GM23248 (cell line): ENCODE measurements at regions not wholly inside any gene's neighbourhood (a gene's known extent, or its start where the extent isn't known, plus 50 kb on each side); places are given as distances from the start of the nearest gene placed in this dataset.
A peak's percentile ranks its signal among the peaks of the same experiment; 100 is the strongest.

Experiments
- DNase-seq: peaks from one replicate; pipeline ENCODE4 v3.0.0-alpha.2; 2015
- H2AFZ ChIP-seq: fragments of 200-600 bp; sonication (generic); 2 replicates; pipeline ENCODE4 v1.6.1; 2016; ENCODE audit warnings: antibody characterized with exemption
- H3F3A ChIP-seq: fragments of 200-600 bp; sonication (generic); 2 replicates; pipeline ENCODE4 v1.6.1; 2016; ENCODE audit warnings: mild to moderate bottlenecking, antibody characterized with exemption, mixed run types; ENCODE audit not compliant: insufficient read depth
- H3K27ac ChIP-seq: fragments of 200-600 bp; sonication (generic); 2 replicates; pipeline ENCODE4 v1.5.1; 2016; ENCODE audit warnings: mild to moderate bottlenecking
- H3K27me3 ChIP-seq: fragments of 200-600 bp; sonication (generic); replicated peaks from 2 replicates; pipeline ENCODE4 v1.6.1; 2016; ENCODE audit warnings: mild to moderate bottlenecking; ENCODE audit not compliant: insufficient read depth
- H3K36me3 ChIP-seq: fragments of 200-600 bp; sonication (generic); 2 replicates; pipeline ENCODE4 v1.6.1; 2016; ENCODE audit warnings: low read depth, mild to moderate bottlenecking
- H3K4me1 ChIP-seq: fragments of 200-600 bp; sonication (generic); 2 replicates; pipeline ENCODE4 v1.6.1; 2016; ENCODE audit warnings: mild to moderate bottlenecking; ENCODE audit not compliant: insufficient read depth
- H3K4me2 ChIP-seq: fragments of 200-600 bp; sonication (generic); one replicate; pipeline ENCODE4 v1.6.1; 2016; ENCODE audit warnings: mild to moderate bottlenecking; ENCODE audit not compliant: unreplicated experiment
- H3K4me3 ChIP-seq: fragments of 200-600 bp; sonication (generic); 2 replicates; pipeline ENCODE4 v1.5.1; 2016; ENCODE audit warnings: mild to moderate bottlenecking
- H3K79me2 ChIP-seq: fragments of 200-600 bp; sonication (generic); 2 replicates; pipeline ENCODE4 v1.6.1; 2016; ENCODE audit warnings: mild to moderate bottlenecking; ENCODE audit not compliant: insufficient read depth
- H3K9ac ChIP-seq: fragments of 200-600 bp; sonication (generic); 2 replicates; pipeline ENCODE4 v1.6.1; 2016; ENCODE audit warnings: mild to moderate bottlenecking
- H3K9me2 ChIP-seq: fragments of 200-600 bp; sonication (generic); 2 replicates; pipeline ENCODE4 v1.6.1; 2016; ENCODE audit warnings: mixed run types, mild to moderate bottlenecking, moderate library complexity; ENCODE audit not compliant: insufficient read depth
- H3K9me3 ChIP-seq: fragments of 200-600 bp; sonication (generic); one replicate; pipeline ENCODE4 v1.6.1; 2017; ENCODE audit warnings: low read depth
- H4K20me1 ChIP-seq: fragments of 200-600 bp; sonication (generic); 2 replicates; pipeline ENCODE4 v1.6.0; 2016; ENCODE audit not compliant: insufficient read depth
- EZH2 ChIP-seq: fragments of 200-600 bp; sonication (generic); IDR thresholded peaks from 2 replicates; pipeline ENCODE4 v1.6.1; 2018; ENCODE audit warnings: antibody characterized with exemption, mild to moderate bottlenecking; ENCODE audit not compliant: insufficient read depth, poor library complexity, severe bottlenecking
- EZH2phosphoT487 ChIP-seq: fragments of 200-600 bp; sonication (generic); IDR thresholded peaks from 2 replicates; pipeline ENCODE4 v1.6.1; 2018; ENCODE audit warnings: antibody characterized with exemption, moderate library complexity, mild to moderate bottlenecking, low read depth; ENCODE audit not compliant: insufficient read depth
- WGBS, 2 experiments: methylation state at CpG; one replicate each; pipeline ENCODE4 v1.1.6; 2015 to 2017; ENCODE audit warnings: low lambda C conversion rate in 2 of 2, low coverage in 1 of 2; ENCODE audit errors: missing lambda C conversion rate in 2 of 2; 5-methylcytosine and 5-hydroxymethylcytosine counted together
- in situ Hi-C: fragments of 300-500 bp; cut with MboI; formaldehyde crosslinking; loops from 2 replicates; pipeline ENCODE4 v1.15.0; 2020

DNA sequence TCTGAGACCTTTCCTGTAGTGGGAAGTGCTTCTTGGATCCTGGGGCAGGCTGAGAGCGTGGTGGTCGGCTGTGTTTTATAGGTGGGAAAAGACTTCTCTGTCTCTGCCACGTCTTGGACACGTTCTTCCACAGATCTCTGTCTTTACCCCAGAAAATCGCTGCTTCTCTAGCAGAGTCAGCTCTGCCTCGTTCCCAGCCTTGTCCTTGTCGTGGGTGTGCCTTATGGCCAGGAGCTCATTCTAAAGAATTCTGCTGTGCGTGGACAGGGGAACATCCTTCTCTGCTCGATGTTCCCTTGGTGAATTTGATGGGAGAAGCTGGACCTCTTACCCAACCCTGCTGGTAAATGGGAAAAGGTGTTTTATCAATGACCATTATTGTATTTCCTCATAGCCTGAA, 433.1 kb upstream of the C2CD4B start:
- TF ChIP-seq EZH2phosphoT487 = no peak
- no peak for TF ChIP-seq EZH2
- Histone ChIP-seq H3K27ac (no peak overlapping the region), H3K4me1 (peaks cover 22% of the 10 kb centered on the region), H4K20me1 (no peaks in the 10 kb centered on the region), H2AFZ (no peak overlapping the region), H3F3A (peaks cover 9% of the 10 kb centered on the region), H3K9me3 (no peaks in the 10 kb centered on the region), H3K4me3 (no peak overlapping the region), H3K36me3 (no peaks in the 10 kb centered on the region), H3K27me3 (no peaks in the 10 kb centered on the region), H3K9me2 (no peaks in the 10 kb centered on the region), H3K9ac (no peak overlapping the region), H3K4me2 (no peak overlapping the region), H3K79me2 (peaks cover 32% of the 10 kb centered on the region)
- DNase-seq = no peak
- in situ Hi-C loops = no loop called here
- WGBS, 2 experiments = 91 to 94% methylated on average over 9 of the region's 9 CpGs

DNA sequence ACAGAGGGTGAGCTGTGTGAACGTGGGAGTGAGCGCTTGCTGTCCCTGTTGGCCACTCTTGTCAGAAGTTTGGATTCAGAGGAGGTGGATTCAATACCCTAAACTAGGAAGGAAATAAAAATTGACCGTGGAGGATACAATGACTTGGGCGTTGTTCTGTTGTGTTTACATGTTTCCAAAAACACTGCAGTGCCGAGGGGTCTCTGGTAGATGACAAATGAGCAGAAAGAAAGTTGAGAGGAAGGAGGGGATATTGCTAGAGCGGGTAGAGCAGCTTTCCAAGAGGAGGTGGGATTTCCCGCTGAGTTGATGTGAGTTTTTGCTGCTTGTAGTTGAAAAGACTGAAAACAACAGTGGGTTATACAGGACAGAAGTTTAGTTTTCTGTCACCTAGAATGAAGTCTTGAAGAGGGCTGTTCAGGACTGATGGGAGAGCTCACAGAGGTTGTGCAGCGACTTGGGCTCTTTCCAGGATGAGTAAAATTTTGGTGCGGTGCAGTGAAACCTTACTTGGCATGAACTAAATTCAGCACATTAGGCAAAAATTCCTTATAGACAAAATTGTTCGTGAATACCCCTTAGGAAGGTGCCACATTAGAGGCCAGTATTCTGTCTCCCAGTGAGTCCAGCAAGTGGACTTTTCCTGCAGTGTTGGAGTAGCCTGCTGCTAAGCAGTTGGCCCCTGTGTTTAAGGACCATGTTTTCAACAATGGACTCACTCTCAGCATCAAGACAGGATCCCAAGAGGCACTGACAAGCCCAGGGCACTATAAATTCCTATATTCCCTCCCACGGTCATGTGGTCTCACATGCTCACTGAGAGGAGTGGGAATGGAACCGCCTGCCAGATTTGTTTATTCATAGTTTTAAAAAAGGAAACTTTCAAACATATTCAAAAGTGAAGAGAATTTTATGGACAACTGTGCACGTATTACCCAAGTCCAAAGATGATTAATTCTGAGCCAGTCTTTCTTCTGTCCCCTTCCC, 435.0 kb upstream of the C2CD4B start:
- WGBS, 2 experiments = 91 to 92% methylated on average over 13 of the region's 13 CpGs

DNA sequence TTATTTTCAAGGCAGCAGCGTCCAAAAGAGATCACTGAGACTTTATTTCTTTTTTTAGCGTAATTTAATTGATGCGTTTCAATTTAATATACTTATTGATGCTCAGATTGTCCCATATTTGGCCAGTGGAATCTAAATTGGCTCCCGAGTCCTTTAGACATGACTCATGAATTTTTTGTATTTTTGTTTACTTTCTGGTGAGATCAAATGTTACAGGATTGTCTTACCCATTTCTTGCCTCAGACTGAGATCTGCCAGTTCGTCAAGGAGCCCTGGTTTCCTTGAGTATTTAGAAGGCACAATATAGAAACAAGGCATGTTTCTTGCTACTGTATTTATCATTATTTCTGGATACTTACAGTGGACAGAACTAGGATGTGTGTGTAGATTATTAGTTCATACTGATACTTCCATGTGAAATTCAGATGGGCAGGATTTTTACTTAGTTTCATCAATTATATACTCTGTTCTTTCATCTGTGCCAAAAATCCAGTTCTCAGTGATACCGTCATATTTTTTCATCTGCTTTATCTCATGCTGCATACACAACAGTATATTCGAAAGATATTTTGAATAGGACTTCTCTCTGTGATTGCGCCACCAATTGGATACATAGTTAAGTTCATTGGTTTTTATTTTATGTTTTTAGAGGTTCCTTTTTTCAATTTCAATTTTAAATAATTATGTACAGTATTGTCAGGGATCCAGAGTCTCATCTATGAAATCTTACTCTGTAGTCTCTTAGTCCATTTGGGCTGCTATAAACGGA, 436.9 kb upstream of the C2CD4B start:
- DNase-seq = peak; percentile 55
- no peaks in the 10 kb centered on the region for H4K20me1 ChIP-seq
- no peaks in the 10 kb centered on the region for H3K9me3 ChIP-seq
- WGBS, 2 experiments = 74% methylated on average over 9 of the region's 9 CpGs
- in situ Hi-C loops = no loop called here
- no peak for TF ChIP-seq EZH2phosphoT487
- no peak for TF ChIP-seq EZH2
- no peak overlapping the region for H3K9ac ChIP-seq
- peak overlapping the region; percentile 26 for H3K27ac ChIP-seq
- H3K36me3 ChIP-seq = no peaks in the 10 kb centered on the region
- no peak overlapping the region for H3K4me3 ChIP-seq
- H3K4me2 ChIP-seq = peak overlapping the region; percentile 11
- no peaks in the 10 kb centered on the region for H3K27me3 ChIP-seq
- H3F3A ChIP-seq = peaks cover 37% of the 10 kb centered on the region
- H3K9me2 ChIP-seq = no peaks in the 10 kb centered on the region
- no peak overlapping the region for H2AFZ ChIP-seq
- H3K79me2 ChIP-seq = peaks cover 26% of the 10 kb centered on the region
- peaks cover 48% of the 10 kb centered on the region for H3K4me1 ChIP-seq

More for the DNA sequence above, 435.0 kb upstream of the C2CD4B start:
- DNase-seq = no peak
- TF ChIP-seq EZH2phosphoT487 (no peak), EZH2 (no peak)
- no peak overlapping the region for H3K4me3 ChIP-seq
- H4K20me1 ChIP-seq = no peaks in the 10 kb centered on the region
- H3F3A ChIP-seq = peaks cover 22% of the 10 kb centered on the region
- no peak overlapping the region for H2AFZ ChIP-seq
- no peak overlapping the region for H3K27ac ChIP-seq
- H3K4me2 ChIP-seq = no peak overlapping the region
- no peaks in the 10 kb centered on the region for H3K9me3 ChIP-seq
- peaks cover 26% of the 10 kb centered on the region for H3K79me2 ChIP-seq
- no peak overlapping the region for H3K9ac ChIP-seq
- no peaks in the 10 kb centered on the region for H3K27me3 ChIP-seq
- in situ Hi-C loops = no loop called here
- H3K4me1 ChIP-seq = peaks cover 38% of the 10 kb centered on the region
- no peaks in the 10 kb centered on the region for H3K9me2 ChIP-seq
- no peaks in the 10 kb centered on the region for H3K36me3 ChIP-seq

DNA sequence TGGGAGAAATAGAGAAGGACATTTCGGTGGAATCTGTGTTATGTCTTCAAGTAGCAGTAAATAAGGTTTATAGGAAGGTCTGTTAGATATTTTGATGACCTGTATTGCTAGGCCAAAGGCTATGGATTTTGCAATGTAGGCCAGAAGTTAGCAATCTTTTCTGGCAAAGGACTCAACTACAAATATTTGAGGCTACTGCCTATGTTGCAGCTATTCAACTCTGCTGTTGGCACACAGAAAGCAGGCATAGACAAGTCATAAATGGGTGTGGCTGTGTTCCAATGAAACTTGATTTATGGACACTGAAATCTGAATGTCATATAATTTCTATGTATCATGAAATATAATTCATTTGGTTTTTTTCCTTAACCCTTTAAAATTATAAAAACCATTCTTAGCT, 438.7 kb upstream of the C2CD4B start:
- Histone ChIP-seq H3K4me2 (peak overlapping the region; percentile 27), H3K27ac (peak overlapping the region; percentile 46), H3K4me1 (peaks cover 64% of the 10 kb centered on the region), H3K36me3 (no peaks in the 10 kb centered on the region), H3K79me2 (peaks cover 30% of the 10 kb centered on the region), H3F3A (peaks cover 52% of the 10 kb centered on the region), H3K27me3 (no peaks in the 10 kb centered on the region), H3K9me2 (no peaks in the 10 kb centered on the region), H4K20me1 (no peaks in the 10 kb centered on the region), H2AFZ (no peak overlapping the region), H3K9ac (no peak overlapping the region), H3K4me3 (no peak overlapping the region), H3K9me3 (no peaks in the 10 kb centered on the region)
- TF ChIP-seq EZH2 (no peak), EZH2phosphoT487 (no peak)
- in situ Hi-C loops = no loop called here
- WGBS, 2 experiments = 50 to 74% methylated on average over 1 of the region's 1 CpG
- peak; percentile 80 for DNase-seq
